GM12878 (cell line): ENCODE measurements at regions not wholly inside any gene's neighbourhood (a gene's known extent, or its start where the extent isn't known, plus 50 kb on each side); places are given as distances from the start of the nearest gene placed in this dataset.

Source experiments
- ATF3 ChIP-seq: IDR thresholded peaks from 2 replicates; pipeline ENCODE4 v1.6.1; 2011; ENCODE audit warnings: low read depth, mild to moderate bottlenecking, low read length, moderate library complexity, borderline replicate concordance; ENCODE audit errors: extremely low read depth
- BCL11A ChIP-seq: IDR thresholded peaks from 2 replicates; pipeline ENCODE4 v1.6.1; 2011; ENCODE audit warnings: low read depth, low read length
- ELK1 ChIP-seq: IDR thresholded peaks from 2 replicates; pipeline ENCODE4 v1.6.1; 2012; ENCODE audit warnings: low read depth, low read length, improper control_type of control experiment
- EP300 ChIP-seq, 2 experiments: fragments of 150-350 bp in 1 of 2; IDR thresholded peaks; 2 replicates each; pipeline ENCODE4 v1.6.1; 2011 to 2012; ENCODE audit warnings: low read depth in 2 of 2, low read length in 2 of 2, borderline replicate concordance in 1 of 2, improper control_type of control experiment in 1 of 2, inconsistent platforms in 1 of 2; ENCODE audit not compliant: control insufficient read depth in 1 of 2
- ETV6 ChIP-seq, 2 experiments: fragments of 450-650 bp in 1 of 2; IDR thresholded peaks in 1 of 2; conservative IDR thresholded peaks in 1 of 2; 2 replicates each; pipeline ENCODE4 v1.6.1; 2014; ENCODE audit warnings: antibody characterized with exemption in 1 of 2, borderline replicate concordance in 1 of 2, low read depth in 1 of 2, mild to moderate bottlenecking in 1 of 2, moderate library complexity in 1 of 2
- GABPA ChIP-seq: IDR thresholded peaks from 2 replicates; pipeline ENCODE4 v1.6.1; 2014; ENCODE audit warnings: antibody characterized with exemption, low read depth, mild to moderate bottlenecking, inconsistent platforms
- IKZF1 ChIP-seq: fragments of 450-650 bp; conservative IDR thresholded peaks from 2 replicates; pipeline ENCODE4 v1.6.1; 2017; ENCODE audit warnings: antibody characterized with exemption, mild to moderate bottlenecking
- IKZF2 ChIP-seq, 2 experiments: fragments of 450-650 bp; IDR thresholded peaks; 2 replicates each; pipeline ENCODE4 v1.6.1; 2017; ENCODE audit warnings: mild to moderate bottlenecking in 2 of 2, moderate library complexity in 2 of 2
- JUNB ChIP-seq: IDR thresholded peaks from 2 replicates; pipeline ENCODE4 v1.6.1; 2016; ENCODE audit warnings: antibody characterized with exemption, mild to moderate bottlenecking
- MTA2 ChIP-seq: fragments of 450-650 bp; IDR thresholded peaks from 2 replicates; pipeline ENCODE4 v1.6.1; 2016; ENCODE audit warnings: low read depth, mild to moderate bottlenecking, moderate library complexity
- NR2F1 ChIP-seq: fragments of 450-650 bp; conservative IDR thresholded peaks from 2 replicates; pipeline ENCODE4 v1.6.1; 2017; ENCODE audit warnings: mild to moderate bottlenecking
- PAX5 ChIP-seq: IDR thresholded peaks from 2 replicates; pipeline ENCODE4 v1.6.1; 2011; ENCODE audit warnings: low read depth, low read length, borderline replicate concordance
- POLR2A ChIP-seq: IDR thresholded peaks from 2 replicates; pipeline ENCODE4 v1.6.1; 2011; ENCODE audit warnings: low read depth, mild to moderate bottlenecking, low read length
- RAD51 ChIP-seq: fragments of 450-650 bp; IDR thresholded peaks from 2 replicates; pipeline ENCODE4 v1.6.1; 2016; ENCODE audit warnings: moderate library complexity, mild to moderate bottlenecking, inconsistent platforms
- RUNX3 ChIP-seq: IDR thresholded peaks from 2 replicates; pipeline ENCODE4 v1.6.1; 2012; ENCODE audit warnings: low read length, inconsistent platforms
- SPI1 ChIP-seq: IDR thresholded peaks from 2 replicates; pipeline ENCODE4 v1.6.1; 2011; ENCODE audit warnings: low read depth, mild to moderate bottlenecking, low read length, moderate library complexity, borderline replicate concordance; ENCODE audit not compliant: insufficient read depth
- TCF12 ChIP-seq: IDR thresholded peaks from 2 replicates; pipeline ENCODE4 v1.6.1; 2011; ENCODE audit warnings: low read depth, mild to moderate bottlenecking, low read length
- ZNF24 ChIP-seq: fragments of 450-650 bp; IDR thresholded peaks from 2 replicates; pipeline ENCODE4 v1.6.1; 2017; ENCODE audit warnings: antibody characterized with exemption, mild to moderate bottlenecking
- ZNF274 ChIP-seq: IDR thresholded peaks from one replicate; pipeline ENCODE4 v1.8.0; 2011; ENCODE audit not compliant: insufficient read length, insufficient read depth
- TF ChIP-seq, protein P1 (sequence below): fragments of 150-350 bp; IDR thresholded peaks from 2 replicates; pipeline ENCODE4 v1.6.1; 2014; ENCODE audit warnings: mild to moderate bottlenecking, low read depth, low read length
- TF ChIP-seq, protein P2 (sequence below): fragments of 450-650 bp; IDR thresholded peaks from 2 replicates; pipeline ENCODE4 v1.6.1; 2018; ENCODE audit warnings: borderline replicate concordance, mild to moderate bottlenecking; ENCODE audit not compliant: partially characterized antibody
- TF ChIP-seq, protein P3 (sequence below): IDR thresholded peaks from 2 replicates; pipeline ENCODE4 v1.6.1; 2012; ENCODE audit warnings: low read depth, low read length, improper control_type of control experiment
- TF ChIP-seq, protein P4 (sequence below): fragments of 450-650 bp; IDR thresholded peaks from 2 replicates; pipeline ENCODE4 v1.6.1; 2017; ENCODE audit warnings: low read depth, mild to moderate bottlenecking, moderate library complexity

DNA sequence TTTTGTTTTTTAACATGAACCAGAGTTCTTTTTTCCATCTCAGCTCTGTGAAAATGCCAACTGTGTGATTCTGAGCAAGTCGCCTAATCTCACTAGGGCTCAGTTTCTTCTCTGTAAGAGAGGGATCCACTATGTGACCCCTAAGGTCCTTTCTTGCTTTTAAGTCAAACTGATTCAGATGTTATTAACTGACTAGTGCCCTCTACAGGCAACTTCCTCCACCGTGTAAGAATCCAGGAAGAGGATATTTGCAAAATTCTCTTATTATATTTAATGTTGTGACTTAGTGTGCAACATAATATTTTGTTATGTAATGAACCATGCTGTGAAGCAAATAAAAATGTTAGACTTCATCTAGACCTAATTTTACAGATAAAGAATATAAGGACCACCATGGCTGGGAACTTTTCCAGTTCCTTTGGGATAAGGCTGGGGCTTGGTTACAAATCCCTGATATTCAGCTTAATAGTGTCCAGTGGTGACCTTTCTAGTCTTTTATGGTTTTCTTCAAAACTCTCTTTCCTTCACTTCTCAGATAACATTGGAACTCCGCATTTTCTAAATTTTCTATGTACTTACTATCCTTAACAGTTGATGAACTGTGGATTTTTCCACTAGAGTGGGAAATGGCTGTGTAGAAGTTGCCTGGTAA lies 244.7 kb downstream of the PIK3R1 start (continued):
- TF ChIP-seq, protein P1, sequence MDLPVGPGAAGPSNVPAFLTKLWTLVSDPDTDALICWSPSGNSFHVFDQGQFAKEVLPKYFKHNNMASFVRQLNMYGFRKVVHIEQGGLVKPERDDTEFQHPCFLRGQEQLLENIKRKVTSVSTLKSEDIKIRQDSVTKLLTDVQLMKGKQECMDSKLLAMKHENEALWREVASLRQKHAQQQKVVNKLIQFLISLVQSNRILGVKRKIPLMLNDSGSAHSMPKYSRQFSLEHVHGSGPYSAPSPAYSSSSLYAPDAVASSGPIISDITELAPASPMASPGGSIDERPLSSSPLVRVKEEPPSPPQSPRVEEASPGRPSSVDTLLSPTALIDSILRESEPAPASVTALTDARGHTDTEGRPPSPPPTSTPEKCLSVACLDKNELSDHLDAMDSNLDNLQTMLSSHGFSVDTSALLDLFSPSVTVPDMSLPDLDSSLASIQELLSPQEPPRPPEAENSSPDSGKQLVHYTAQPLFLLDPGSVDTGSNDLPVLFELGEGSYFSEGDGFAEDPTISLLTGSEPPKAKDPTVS: no peak
- TF ChIP-seq PAX5 (no peak), EP300 (IDR thresholded peaks at IDR 0.05; ENCODE audit: borderline replicate concordance in 1 of 2, control insufficient read depth in 1 of 2, low read depth in 2 of 2, low read length in 2 of 2) (no peak), IKZF1 (0 out of 2 replicates have a peak, but pooled peaks have one; percentile 26), ZNF24 (no peak), POLR2A (no peak), NR2F1 (peak; percentile 92), RAD51 (no peak), MTA2 (no peak), ZNF274 (no peak), ETV6 (conservative IDR thresholded peaks at IDR 0.05 in 1 of 2, IDR thresholded peaks at IDR 0.05 in 1 of 2; ENCODE audit: borderline replicate concordance in 1 of 2, low read depth in 1 of 2) (no peak), ELK1 (no peak), JUNB (peak; percentile 63; the same call in 1 of the 2 replicates), RUNX3 (no peak), IKZF2 (IDR thresholded peaks at IDR 0.05) (peak in 1 of 2 experiments; percentile 35; a peak in 2 of 4 replicates), SPI1 (no peak), TCF12 (no peak), BCL11A (no peak), ATF3 (no peak), GABPA (no peak)
- TF ChIP-seq, protein P2, sequence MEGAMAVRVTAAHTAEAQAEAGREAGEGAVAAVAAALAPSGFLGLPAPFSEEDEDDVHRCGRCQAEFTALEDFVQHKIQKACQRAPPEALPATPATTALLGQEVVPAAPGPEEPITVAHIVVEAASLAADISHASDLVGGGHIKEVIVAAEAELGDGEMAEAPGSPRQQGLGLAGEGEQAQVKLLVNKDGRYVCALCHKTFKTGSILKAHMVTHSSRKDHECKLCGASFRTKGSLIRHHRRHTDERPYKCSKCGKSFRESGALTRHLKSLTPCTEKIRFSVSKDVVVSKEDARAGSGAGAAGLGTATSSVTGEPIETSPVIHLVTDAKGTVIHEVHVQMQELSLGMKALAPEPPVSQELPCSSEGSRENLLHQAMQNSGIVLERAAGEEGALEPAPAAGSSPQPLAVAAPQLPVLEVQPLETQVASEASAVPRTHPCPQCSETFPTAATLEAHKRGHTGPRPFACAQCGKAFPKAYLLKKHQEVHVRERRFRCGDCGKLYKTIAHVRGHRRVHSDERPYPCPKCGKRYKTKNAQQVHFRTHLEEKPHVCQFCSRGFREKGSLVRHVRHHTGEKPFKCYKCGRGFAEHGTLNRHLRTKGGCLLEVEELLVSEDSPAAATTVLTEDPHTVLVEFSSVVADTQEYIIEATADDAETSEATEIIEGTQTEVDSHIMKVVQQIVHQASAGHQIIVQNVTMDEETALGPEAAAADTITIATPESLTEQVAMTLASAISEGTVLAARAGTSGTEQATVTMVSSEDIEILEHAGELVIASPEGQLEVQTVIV: no peak
- TF ChIP-seq, protein P3, sequence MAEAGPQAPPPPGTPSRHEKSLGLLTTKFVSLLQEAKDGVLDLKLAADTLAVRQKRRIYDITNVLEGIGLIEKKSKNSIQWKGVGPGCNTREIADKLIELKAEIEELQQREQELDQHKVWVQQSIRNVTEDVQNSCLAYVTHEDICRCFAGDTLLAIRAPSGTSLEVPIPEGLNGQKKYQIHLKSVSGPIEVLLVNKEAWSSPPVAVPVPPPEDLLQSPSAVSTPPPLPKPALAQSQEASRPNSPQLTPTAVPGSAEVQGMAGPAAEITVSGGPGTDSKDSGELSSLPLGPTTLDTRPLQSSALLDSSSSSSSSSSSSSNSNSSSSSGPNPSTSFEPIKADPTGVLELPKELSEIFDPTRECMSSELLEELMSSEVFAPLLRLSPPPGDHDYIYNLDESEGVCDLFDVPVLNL: no peak
- TF ChIP-seq, protein P4, sequence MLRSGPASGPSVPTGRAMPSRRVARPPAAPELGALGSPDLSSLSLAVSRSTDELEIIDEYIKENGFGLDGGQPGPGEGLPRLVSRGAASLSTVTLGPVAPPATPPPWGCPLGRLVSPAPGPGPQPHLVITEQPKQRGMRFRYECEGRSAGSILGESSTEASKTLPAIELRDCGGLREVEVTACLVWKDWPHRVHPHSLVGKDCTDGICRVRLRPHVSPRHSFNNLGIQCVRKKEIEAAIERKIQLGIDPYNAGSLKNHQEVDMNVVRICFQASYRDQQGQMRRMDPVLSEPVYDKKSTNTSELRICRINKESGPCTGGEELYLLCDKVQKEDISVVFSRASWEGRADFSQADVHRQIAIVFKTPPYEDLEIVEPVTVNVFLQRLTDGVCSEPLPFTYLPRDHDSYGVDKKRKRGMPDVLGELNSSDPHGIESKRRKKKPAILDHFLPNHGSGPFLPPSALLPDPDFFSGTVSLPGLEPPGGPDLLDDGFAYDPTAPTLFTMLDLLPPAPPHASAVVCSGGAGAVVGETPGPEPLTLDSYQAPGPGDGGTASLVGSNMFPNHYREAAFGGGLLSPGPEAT: no peak
